D721Med (cell line): ENCODE measurements at regions not wholly inside any gene's neighbourhood (a gene's known extent, or its start where the extent isn't known, plus 50 kb on each side); places are given as distances from the start of the nearest gene placed in this dataset.
"Not testable (repeated sequence)": the region's sequence is repeated elsewhere in the genome, so short reads cannot be mapped to it uniquely, and the experiment has no call there.

Source experiments
- DNase-seq: peaks from one replicate; pipeline ENCODE4 v3.0.0; 2011; ENCODE audit warnings: low spot score; ENCODE audit not compliant: insufficient read length
- FAIRE-seq: peaks from 2 replicates; lab custom pipeline; 2011; peaks lifted over from hg19 to GRCh38; lab: Jason Lieb, UNC
- CTCF ChIP-seq: IDR thresholded peaks from 2 replicates; pipeline ENCODE4 v1.5.1; 2012; ENCODE audit warnings: mild to moderate bottlenecking, control low read depth; ENCODE audit not compliant: insufficient read depth; ENCODE audit errors: missing control alignments

DNA sequence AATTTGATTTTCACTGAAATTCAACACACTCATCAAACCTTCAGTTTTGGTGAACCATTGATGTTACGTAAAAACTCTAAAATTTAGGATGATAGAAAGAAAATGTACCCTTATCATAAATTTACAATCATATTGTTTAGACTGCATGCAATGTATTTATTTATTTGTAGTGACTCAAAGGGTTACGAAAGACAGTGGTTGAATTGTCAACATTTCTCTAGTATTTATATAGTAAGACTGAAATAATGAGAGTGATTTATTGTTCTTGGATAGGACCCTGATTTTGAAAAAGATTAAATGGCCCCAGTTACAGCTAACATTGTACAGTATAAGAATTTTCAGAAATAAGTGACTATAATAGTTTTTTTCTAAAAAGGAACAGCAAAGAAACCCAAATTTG, 591.5 kb downstream of the RFPL4B start:
- TF ChIP-seq CTCF = no peak
- no peak for DNase-seq
- FAIRE-seq = no peak

DNA sequence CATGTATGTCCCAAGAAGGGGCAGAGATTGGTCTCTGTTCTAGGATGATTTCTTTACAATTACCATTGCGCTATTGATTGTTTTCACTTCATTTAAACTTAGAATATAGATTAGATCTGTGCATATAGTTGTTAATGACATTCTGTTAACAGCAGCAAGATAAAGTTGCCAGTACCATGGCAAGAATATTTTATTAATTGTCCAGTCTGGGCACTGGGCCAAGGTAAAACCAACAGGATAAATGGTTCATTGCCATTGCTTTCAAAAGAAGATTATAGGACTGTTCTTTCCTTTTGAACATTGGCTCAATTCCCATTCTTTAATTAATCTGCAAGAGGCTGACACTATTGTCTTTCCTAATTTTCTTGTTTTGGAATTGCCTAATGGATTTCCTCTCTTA, 592.4 kb downstream of the RFPL4B start:
- TF ChIP-seq CTCF = no peak
- FAIRE-seq (no peak), DNase-seq (no peak)

- TF ChIP-seq CTCF = no peak
- DNase-seq (no peak), FAIRE-seq (no peak)
These were observed 594.5 kb downstream of the RFPL4B start for GRCh38 chr6:112941613-112942012.

GRCh38 chr6:112946051-112946450, 598.9 kb downstream of the RFPL4B start:
- no peak for FAIRE-seq
- DNase-seq = no peak
- no peak for TF ChIP-seq CTCF

DNA sequence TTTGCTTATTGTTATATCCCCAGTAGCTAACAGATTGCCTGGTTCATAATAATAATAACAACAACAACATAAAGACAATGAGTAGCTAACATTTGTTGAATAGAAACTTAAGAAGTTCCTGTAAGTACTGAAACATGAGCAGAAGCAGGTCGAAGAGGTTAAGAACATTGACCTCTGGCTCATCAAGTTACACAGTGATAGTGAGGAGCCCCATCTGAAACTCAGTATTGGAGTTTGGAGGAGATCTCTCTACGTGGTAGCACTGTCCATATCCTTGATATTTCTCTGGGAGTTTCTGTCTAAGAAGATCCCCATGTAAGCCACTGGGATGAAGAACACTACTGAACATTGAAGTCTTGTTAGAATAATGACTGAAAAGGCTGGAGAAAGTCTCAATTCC, 600.4 kb downstream of the RFPL4B start:
- no peak for TF ChIP-seq CTCF
- DNase-seq (no peak), FAIRE-seq (no peak)

GRCh38 chr6:112951829-112952228, 604.7 kb downstream of the RFPL4B start:
- no peak for TF ChIP-seq CTCF
- FAIRE-seq (no peak), DNase-seq (no peak)

- FAIRE-seq, DNase-seq: not testable (repeated sequence)
These were observed 608.6 kb downstream of the RFPL4B start for GRCh38 chr6:112955743-112956142.

DNA sequence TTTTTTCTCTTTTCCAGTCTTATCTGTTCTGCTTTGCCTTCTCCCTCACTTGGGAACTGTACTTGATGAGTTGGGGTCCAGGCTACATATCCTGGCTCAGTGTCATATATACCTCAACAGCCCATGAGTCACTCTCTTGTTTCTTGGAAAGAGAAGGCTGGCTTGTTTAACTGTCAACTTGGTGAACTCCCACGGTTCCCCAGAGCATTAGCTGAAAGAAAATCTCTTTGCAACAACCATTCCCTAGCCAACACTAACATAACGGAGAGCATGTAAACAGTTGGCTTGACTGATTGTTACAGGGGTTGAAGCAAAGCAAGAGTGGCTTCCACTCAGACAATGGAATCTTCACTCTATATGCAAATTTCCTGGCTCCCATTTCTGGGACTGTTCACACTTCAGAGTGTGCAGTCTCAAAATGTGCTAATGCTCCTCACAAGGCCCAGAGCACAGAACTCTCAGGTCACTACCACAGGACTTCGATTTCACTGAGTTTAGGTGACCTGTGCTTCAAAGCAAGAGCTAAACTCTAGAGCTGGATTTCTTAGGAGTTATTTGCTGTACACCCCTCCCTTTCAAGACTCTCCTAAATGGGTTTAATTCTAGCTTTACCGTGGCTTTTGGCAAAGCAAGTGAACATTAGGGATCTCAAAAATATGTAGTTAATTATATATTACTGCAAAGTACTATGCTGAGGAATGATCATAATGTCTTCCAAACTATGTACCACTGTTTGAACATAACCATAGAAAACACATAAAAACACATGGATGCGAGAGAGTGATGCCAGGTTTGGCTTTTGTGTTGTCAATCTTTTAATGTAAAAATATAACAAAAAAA, 609.8 kb downstream of the RFPL4B start:
- no peak for DNase-seq
- no peak for TF ChIP-seq CTCF
- no peak for FAIRE-seq
